AG09309 (cell line): ENCODE measurements at regions not wholly inside any gene's neighbourhood (a gene's known extent, or its start where the extent isn't known, plus 50 kb on each side); places are given as distances from the start of the nearest gene placed in this dataset.

Experiments used
- DNase-seq: peaks from one replicate; pipeline ENCODE4 v3.0.0-alpha.2; 2010; ENCODE audit warnings: low read depth
- H3K4me3 ChIP-seq: 2 replicates; pipeline ENCODE4 v1.5.1; 2011; ENCODE audit warnings: mild to moderate bottlenecking, low read depth, low read length, moderate library complexity; ENCODE audit not compliant: control insufficient read depth
- TF ChIP-seq, protein P1 (sequence below): IDR thresholded peaks from 2 replicates; pipeline ENCODE4 v1.5.1; 2011; ENCODE audit warnings: mild to moderate bottlenecking, low read depth, low read length, inconsistent platforms; ENCODE audit not compliant: insufficient read depth, control insufficient read depth; ENCODE audit errors: missing control alignments

- no peak for DNase-seq
- no peak overlapping the region for H3K4me3 ChIP-seq
- TF ChIP-seq, protein P1, sequence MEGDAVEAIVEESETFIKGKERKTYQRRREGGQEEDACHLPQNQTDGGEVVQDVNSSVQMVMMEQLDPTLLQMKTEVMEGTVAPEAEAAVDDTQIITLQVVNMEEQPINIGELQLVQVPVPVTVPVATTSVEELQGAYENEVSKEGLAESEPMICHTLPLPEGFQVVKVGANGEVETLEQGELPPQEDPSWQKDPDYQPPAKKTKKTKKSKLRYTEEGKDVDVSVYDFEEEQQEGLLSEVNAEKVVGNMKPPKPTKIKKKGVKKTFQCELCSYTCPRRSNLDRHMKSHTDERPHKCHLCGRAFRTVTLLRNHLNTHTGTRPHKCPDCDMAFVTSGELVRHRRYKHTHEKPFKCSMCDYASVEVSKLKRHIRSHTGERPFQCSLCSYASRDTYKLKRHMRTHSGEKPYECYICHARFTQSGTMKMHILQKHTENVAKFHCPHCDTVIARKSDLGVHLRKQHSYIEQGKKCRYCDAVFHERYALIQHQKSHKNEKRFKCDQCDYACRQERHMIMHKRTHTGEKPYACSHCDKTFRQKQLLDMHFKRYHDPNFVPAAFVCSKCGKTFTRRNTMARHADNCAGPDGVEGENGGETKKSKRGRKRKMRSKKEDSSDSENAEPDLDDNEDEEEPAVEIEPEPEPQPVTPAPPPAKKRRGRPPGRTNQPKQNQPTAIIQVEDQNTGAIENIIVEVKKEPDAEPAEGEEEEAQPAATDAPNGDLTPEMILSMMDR = no peak
Observed at GRCh38 chr10:129410688-129411392, 56.2 kb upstream of the MGMT start.

DNA sequence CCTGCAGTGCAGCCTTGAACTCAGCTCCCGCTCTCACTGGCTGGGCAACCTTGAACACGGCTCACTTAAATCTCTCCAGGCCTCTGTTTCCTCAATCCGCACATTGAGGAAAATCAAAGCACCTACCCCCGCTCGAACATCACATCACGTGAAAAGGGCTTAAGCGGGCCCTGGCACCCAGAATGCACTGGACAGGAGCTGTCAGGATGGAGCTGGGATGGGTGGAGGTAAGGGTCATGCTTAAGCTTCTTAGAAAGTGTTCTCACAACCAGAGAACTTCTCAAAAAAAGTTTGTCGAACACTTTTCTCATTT, 55.7 kb upstream of the MGMT start:
- TF ChIP-seq, protein P1 = no peak
- DNase-seq = no peak
- H3K4me3 ChIP-seq = no peak overlapping the region

- no peak for DNase-seq
- TF ChIP-seq, protein P1 = no peak
Observed at GRCh38 chr10:129411772-129412171, 55.3 kb upstream of the MGMT start.

GRCh38 chr10:129413024-129413423, 54.0 kb upstream of the MGMT start:
- TF ChIP-seq, protein P1 = no peak
- H3K4me3 ChIP-seq = no peak overlapping the region
- DNase-seq = no peak

More at GRCh38 chr10:129411772-129412171, 55.3 kb upstream of the MGMT start:
- no peak overlapping the region for H3K4me3 ChIP-seq

DNA sequence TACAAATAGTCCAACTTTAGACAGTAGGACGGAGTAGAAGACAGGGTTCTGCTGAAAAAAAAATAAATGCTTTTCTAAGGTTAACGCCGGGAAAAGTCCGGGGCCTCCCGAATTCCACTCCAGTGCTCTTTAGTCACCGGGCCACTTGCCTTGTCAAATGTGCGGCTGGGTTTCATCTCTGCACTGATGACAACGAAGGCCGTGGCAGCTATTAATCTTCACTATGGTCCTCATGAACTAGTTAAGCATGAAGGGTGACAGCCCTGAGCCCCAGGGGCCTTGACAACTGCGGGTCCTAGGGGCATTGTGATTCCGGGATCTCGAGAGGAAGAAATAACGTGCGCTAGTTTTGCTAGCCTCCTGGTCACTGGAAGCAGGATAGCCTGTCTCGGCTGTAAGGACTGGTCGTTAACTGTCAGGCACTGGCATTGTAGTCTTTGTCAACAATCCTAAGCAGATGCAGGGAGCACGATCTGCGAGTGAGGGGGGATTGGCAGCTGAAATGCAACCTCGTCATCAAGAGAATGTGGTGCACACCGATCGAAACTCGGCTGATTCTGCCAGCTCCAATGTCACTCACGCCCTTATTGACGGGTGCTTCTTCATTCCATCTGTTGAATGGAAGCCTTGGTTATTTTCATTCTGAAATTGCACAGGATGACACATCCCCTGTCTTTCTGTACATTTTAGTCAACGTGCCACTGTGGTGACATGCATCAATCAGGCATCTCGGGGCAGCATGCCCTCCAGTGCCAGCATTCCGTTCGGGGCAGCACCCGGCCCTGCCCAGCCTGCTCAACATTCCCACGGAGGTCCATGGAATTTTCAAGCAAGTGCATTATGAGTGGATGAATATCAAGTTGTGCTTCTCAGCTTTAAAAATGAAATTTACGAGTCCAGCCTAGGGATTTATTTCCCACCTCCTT, 51.6 kb upstream of the MGMT start:
- no peak for DNase-seq
- TF ChIP-seq, protein P1 = no peak
- H3K4me3 ChIP-seq = no peak overlapping the region

DNA sequence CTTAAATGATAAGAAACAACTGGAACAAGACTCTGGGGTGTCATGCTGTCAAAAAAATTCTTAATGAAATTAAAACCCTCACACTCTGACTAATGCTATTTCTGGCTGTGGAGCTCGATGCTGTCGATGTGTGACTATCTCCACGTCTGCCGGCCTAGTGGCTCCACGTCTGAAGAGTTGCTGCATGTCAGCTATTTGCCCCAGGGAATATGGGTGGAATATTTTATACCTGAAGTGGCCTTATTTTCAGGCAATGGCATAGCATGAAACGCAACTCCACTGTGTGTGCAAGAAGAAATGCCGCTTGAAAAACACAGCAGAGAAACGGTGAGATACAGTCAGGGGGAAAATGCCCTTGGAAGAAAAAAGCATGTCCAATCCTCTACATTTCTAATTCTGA, 50.9 kb upstream of the MGMT start:
- TF ChIP-seq, protein P1 = no peak
- DNase-seq = no peak
- no peak overlapping the region for H3K4me3 ChIP-seq
